ENCODE measurements at regions not wholly inside any gene's neighbourhood (a gene's known extent, or its start where the extent isn't known, plus 50 kb on each side); places are given as distances from the start of the nearest gene placed in this dataset.

- WGBS, 2 experiments: 100% methylated on average over 1 of the region's 1 CpG
- no peaks in the 10 kb centered on the region for H3K27me3 ChIP-seq (ENCODE audit: control insufficient read depth, insufficient read depth, low read length, poor library complexity, severe bottlenecking)
- no peaks in the 10 kb centered on the region for H3K36me3 ChIP-seq (ENCODE audit: control insufficient read depth, insufficient read depth, low read length)
- H3K9me3 ChIP-seq (ENCODE audit: control insufficient read depth, low read length): no peaks in the 10 kb centered on the region
- H3K4me3 ChIP-seq (ENCODE audit: insufficient read depth, low read depth, low read length): no peak overlapping the region
- H3K4me1 ChIP-seq (ENCODE audit: control insufficient read depth, insufficient read depth, low read length): peaks cover 4% of the 10 kb centered on the region
- H3K27ac ChIP-seq (ENCODE audit: insufficient read depth, low read depth, low read length, poor library complexity, severe bottlenecking): no peak overlapping the region
Measured at GRCh38 chr11:95434489-95435057, 203.6 kb upstream of the SESN3 start.

DNA sequence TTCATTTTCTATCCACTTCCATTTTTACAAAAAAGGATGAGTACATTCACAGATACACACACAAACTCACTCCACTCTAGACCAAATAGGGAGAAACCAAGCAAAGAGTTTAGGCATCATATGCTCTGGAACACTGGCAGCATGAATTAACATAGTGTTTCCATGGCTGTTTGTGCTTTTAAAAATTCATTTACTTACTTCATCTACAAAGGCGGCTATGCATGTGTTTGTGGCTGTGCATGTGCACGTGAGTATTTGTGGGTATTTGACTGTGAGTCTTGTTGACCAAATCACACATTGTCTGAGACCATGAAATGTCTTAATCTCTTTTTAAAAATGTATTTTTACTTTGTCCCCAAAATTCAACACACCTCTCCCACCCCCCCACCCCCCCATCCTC, 203.0 kb upstream of the SESN3 start:
- no peak overlapping the region for H3K27ac ChIP-seq (ENCODE audit: insufficient read depth, low read depth, low read length, poor library complexity, severe bottlenecking)
- H3K9me3 ChIP-seq (ENCODE audit: control insufficient read depth, low read length): no peaks in the 10 kb centered on the region
- H3K36me3 ChIP-seq (ENCODE audit: control insufficient read depth, insufficient read depth, low read length): no peaks in the 10 kb centered on the region
- peaks cover 4% of the 10 kb centered on the region for H3K4me1 ChIP-seq (ENCODE audit: control insufficient read depth, insufficient read depth, low read length)
- no peaks in the 10 kb centered on the region for H3K27me3 ChIP-seq (ENCODE audit: control insufficient read depth, insufficient read depth, low read length, poor library complexity, severe bottlenecking)
- WGBS, 2 experiments: 100% methylated on average over 2 of the region's 2 CpGs; no CpG with 5 or more reads in 1 of the 2 experiments
- no peak overlapping the region for H3K4me3 ChIP-seq (ENCODE audit: insufficient read depth, low read depth, low read length)

DNA sequence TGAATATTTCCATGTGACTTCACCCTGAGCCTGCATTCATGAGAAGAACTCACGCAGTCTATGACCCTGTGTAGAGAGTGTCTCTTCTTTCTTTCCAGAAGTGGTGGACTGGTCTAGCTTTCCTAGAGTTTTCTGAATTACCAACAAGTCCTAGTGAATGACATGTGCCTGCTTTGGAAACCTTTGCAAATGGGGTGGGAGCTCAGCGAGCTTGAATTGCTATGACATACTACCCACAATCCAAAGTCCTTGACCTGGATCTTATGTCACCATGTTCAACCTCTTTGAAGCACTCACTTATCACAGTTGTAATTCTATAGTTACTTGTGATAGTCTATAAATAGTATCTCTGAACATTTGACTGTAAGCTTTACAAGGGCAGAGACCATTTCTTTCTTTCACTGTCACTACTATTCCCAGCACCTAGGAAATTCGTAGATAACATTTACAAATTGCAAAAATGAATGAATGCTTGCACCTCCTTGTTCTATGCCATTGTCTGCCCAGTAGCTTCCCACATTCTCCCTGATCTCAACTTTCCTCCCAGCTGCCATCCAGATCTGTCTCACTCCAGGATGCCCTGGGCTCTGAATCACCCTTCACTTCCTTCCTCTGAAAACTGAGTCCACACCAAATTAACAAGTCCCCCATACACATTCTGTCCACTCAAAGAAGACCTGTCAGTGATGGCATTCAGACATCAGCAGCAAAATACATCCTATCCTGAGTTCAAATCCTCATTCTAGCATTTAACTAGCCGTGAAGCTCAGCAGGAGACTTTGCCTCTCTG, 201.9 kb upstream of the SESN3 start:
- no peak overlapping the region for H3K27ac ChIP-seq (ENCODE audit: insufficient read depth, low read depth, low read length, poor library complexity, severe bottlenecking)
- H3K36me3 ChIP-seq (ENCODE audit: control insufficient read depth, insufficient read depth, low read length): no peaks in the 10 kb centered on the region
- no peaks in the 10 kb centered on the region for H3K27me3 ChIP-seq (ENCODE audit: control insufficient read depth, insufficient read depth, low read length, poor library complexity, severe bottlenecking)
- no peaks in the 10 kb centered on the region for H3K9me3 ChIP-seq (ENCODE audit: control insufficient read depth, low read length)
- H3K4me1 ChIP-seq (ENCODE audit: control insufficient read depth, insufficient read depth, low read length): peaks cover 4% of the 10 kb centered on the region
- no peak overlapping the region for H3K4me3 ChIP-seq (ENCODE audit: insufficient read depth, low read depth, low read length)
- WGBS, 2 experiments: 88 to 90% methylated on average over 3 to 4 of the region's 4 CpGs

DNA sequence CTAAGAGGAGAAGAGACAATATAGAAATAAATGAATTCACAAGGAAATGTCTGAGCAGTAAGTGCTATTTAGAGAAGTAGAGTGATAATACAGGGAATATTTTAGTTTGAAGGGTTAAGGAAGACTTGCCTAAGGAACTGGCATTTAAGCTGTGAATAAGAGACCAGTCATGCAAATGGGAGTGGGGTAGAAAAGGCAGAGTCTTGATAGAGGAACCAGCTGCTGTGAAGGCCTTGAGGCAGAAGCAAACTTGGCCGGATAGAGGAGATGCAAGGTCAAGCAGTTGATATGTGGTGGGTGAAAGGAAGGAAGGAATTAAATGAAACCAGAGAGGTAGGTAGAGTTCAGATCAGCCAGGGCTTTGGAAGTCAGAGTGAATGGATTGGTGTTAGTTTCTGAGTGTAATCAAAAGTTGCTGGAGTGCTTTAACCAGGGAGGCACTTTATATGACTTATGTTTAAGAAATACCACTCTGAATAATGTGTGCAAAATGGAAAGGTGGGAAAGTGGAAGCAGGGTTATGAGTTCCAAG, 198.4 kb upstream of the SESN3 start:
- no peak overlapping the region for H3K4me3 ChIP-seq (ENCODE audit: insufficient read depth, low read depth, low read length)
- 80 to 90% methylated on average over 1 of the region's 1 CpG for WGBS, 2 experiments

GRCh38 chr11:95426823-95427462, 195.9 kb upstream of the SESN3 start:
- Histone ChIP-seq H3K4me3 (ENCODE audit: insufficient read depth, low read depth, low read length) (no peak overlapping the region), H3K36me3 (ENCODE audit: control insufficient read depth, insufficient read depth, low read length) (no peaks in the 10 kb centered on the region), H3K27ac (ENCODE audit: insufficient read depth, low read depth, low read length, poor library complexity, severe bottlenecking) (no peak overlapping the region), H3K27me3 (ENCODE audit: control insufficient read depth, insufficient read depth, low read length, poor library complexity, severe bottlenecking) (no peaks in the 10 kb centered on the region), H3K9me3 (ENCODE audit: control insufficient read depth, low read length) (no peaks in the 10 kb centered on the region), H3K4me1 (ENCODE audit: control insufficient read depth, insufficient read depth, low read length) (peaks cover 7% of the 10 kb centered on the region)
- WGBS, 2 experiments: 75 to 83% methylated on average over 4 to 5 of the region's 5 CpGs

More for the DNA sequence above, 198.4 kb upstream of the SESN3 start:
- Histone ChIP-seq H3K36me3 (ENCODE audit: control insufficient read depth, insufficient read depth, low read length) (no peaks in the 10 kb centered on the region), H3K4me1 (ENCODE audit: control insufficient read depth, insufficient read depth, low read length) (peaks cover 7% of the 10 kb centered on the region), H3K9me3 (ENCODE audit: control insufficient read depth, low read length) (no peaks in the 10 kb centered on the region), H3K27ac (ENCODE audit: insufficient read depth, low read depth, low read length, poor library complexity, severe bottlenecking) (no peak overlapping the region), H3K27me3 (ENCODE audit: control insufficient read depth, insufficient read depth, low read length, poor library complexity, severe bottlenecking) (no peaks in the 10 kb centered on the region)

DNA sequence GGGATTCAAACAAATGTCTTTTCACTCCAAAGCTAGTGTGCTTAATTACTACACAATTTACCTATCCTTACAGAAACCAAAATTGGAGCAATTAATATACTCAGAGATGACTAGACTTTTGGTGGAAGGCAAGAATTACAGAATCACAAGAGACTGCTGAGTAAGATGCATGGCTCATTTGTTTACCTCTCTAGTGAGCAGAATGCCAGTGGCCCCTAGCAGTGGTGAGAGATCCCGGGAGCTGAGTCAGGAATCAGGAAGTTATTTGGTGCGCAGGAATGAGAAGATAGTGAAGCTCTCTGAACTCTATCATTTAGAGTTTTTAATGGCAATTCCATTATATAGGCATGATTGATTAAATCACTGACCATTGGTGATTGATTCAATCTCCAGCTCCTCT, 188.9 kb upstream of the SESN3 start:
- no peak overlapping the region for H3K27ac ChIP-seq (ENCODE audit: insufficient read depth, low read depth, low read length, poor library complexity, severe bottlenecking)
- WGBS, 2 experiments: 82 to 97% methylated on average over 2 of the region's 2 CpGs

GRCh38 chr11:95418916-95419315, 187.9 kb upstream of the SESN3 start:
- no peak overlapping the region for H3K27ac ChIP-seq (ENCODE audit: insufficient read depth, low read depth, low read length, poor library complexity, severe bottlenecking)
- no peaks in the 10 kb centered on the region for H3K4me1 ChIP-seq (ENCODE audit: control insufficient read depth, insufficient read depth, low read length)
- H3K9me3 ChIP-seq (ENCODE audit: control insufficient read depth, low read length): no peaks in the 10 kb centered on the region
- 100% methylated on average over 1 of the region's 1 CpG; no CpG with 5 or more reads in 1 of the 2 experiments for WGBS, 2 experiments
- no peaks in the 10 kb centered on the region for H3K36me3 ChIP-seq (ENCODE audit: control insufficient read depth, insufficient read depth, low read length)
- H3K27me3 ChIP-seq (ENCODE audit: control insufficient read depth, insufficient read depth, low read length, poor library complexity, severe bottlenecking): no peaks in the 10 kb centered on the region
- H3K4me3 ChIP-seq (ENCODE audit: insufficient read depth, low read depth, low read length): no peak overlapping the region

More for the DNA sequence above, 188.9 kb upstream of the SESN3 start:
- H3K4me3 ChIP-seq (ENCODE audit: insufficient read depth, low read depth, low read length): no peak overlapping the region
- no peaks in the 10 kb centered on the region for H3K27me3 ChIP-seq (ENCODE audit: control insufficient read depth, insufficient read depth, low read length, poor library complexity, severe bottlenecking)
- no peaks in the 10 kb centered on the region for H3K36me3 ChIP-seq (ENCODE audit: control insufficient read depth, insufficient read depth, low read length)
- H3K4me1 ChIP-seq (ENCODE audit: control insufficient read depth, insufficient read depth, low read length): no peaks in the 10 kb centered on the region
- H3K9me3 ChIP-seq (ENCODE audit: control insufficient read depth, low read length): no peaks in the 10 kb centered on the region

DNA sequence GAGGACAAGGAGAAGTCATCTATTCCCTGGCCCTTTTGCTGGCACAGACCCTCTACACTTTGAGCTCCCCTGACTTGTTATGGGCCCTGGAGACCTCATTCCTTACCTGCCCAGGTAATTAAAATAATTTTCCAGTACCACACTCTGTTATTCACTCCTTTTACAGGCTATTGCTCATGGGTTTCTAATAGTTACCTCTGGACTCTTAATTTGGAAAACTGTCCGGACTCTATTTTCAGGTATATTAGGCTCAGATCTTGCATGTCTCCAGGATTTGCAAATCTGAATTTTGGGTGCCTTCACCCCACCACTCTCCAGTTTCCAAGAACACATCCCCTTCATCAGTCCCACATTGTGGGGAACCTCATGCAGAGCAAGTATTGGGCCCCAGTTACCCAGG, 186.8 kb upstream of the SESN3 start:
- H3K27me3 ChIP-seq (ENCODE audit: control insufficient read depth, insufficient read depth, low read length, poor library complexity, severe bottlenecking): no peaks in the 10 kb centered on the region
- no peaks in the 10 kb centered on the region for H3K9me3 ChIP-seq (ENCODE audit: control insufficient read depth, low read length)
- 93 to 95% methylated on average over 1 of the region's 1 CpG for WGBS, 2 experiments
- no peaks in the 10 kb centered on the region for H3K4me1 ChIP-seq (ENCODE audit: control insufficient read depth, insufficient read depth, low read length)
- H3K27ac ChIP-seq (ENCODE audit: insufficient read depth, low read depth, low read length, poor library complexity, severe bottlenecking): no peak overlapping the region
- no peaks in the 10 kb centered on the region for H3K36me3 ChIP-seq (ENCODE audit: control insufficient read depth, insufficient read depth, low read length)
- no peak overlapping the region for H3K4me3 ChIP-seq (ENCODE audit: insufficient read depth, low read depth, low read length)

- no peak overlapping the region for H3K4me3 ChIP-seq (ENCODE audit: insufficient read depth, low read depth, low read length)
- H3K9me3 ChIP-seq (ENCODE audit: control insufficient read depth, low read length): no peaks in the 10 kb centered on the region
- H3K4me1 ChIP-seq (ENCODE audit: control insufficient read depth, insufficient read depth, low read length): no peaks in the 10 kb centered on the region
- H3K27me3 ChIP-seq (ENCODE audit: control insufficient read depth, insufficient read depth, low read length, poor library complexity, severe bottlenecking): no peaks in the 10 kb centered on the region
- 93 to 97% methylated on average over 2 to 3 of the region's 3 CpGs for WGBS, 2 experiments
- no peaks in the 10 kb centered on the region for H3K36me3 ChIP-seq (ENCODE audit: control insufficient read depth, insufficient read depth, low read length)
- H3K27ac ChIP-seq (ENCODE audit: insufficient read depth, low read depth, low read length, poor library complexity, severe bottlenecking): no peak overlapping the region
Measured at GRCh38 chr11:95415837-95416304, 184.9 kb upstream of the SESN3 start.

DNA sequence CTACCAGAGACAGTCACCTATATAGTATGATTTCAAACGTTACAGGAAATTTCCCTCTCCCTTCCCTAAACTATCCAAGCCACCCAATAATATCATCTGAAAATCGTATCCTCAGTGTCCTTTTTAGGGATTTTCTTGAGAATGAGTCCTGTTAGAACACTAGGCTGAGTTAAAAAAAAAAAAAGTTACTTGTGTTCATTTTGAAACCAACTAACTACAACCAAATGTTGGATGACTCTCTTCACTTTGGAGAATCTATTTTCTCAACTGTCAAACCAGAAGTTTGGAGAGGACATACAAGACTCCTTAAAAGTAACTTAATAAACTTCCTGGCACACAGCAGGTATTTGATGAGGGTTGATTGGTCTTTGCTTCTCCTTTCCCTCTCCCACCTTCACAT, 183.2 kb upstream of the SESN3 start:
- WGBS, 2 experiments: 98 to 100% methylated on average over 1 to 2 of the region's 2 CpGs
- Histone ChIP-seq H3K4me1 (ENCODE audit: control insufficient read depth, insufficient read depth, low read length) (no peaks in the 10 kb centered on the region), H3K4me3 (ENCODE audit: insufficient read depth, low read depth, low read length) (no peak overlapping the region), H3K27ac (ENCODE audit: insufficient read depth, low read depth, low read length, poor library complexity, severe bottlenecking) (no peak overlapping the region), H3K9me3 (ENCODE audit: control insufficient read depth, low read length) (no peaks in the 10 kb centered on the region), H3K36me3 (ENCODE audit: control insufficient read depth, insufficient read depth, low read length) (no peaks in the 10 kb centered on the region), H3K27me3 (ENCODE audit: control insufficient read depth, insufficient read depth, low read length, poor library complexity, severe bottlenecking) (no peaks in the 10 kb centered on the region)
